ENCODE measurements at regions not wholly inside any gene's neighbourhood (a gene's known extent, or its start where the extent isn't known, plus 50 kb on each side); places are given as distances from the start of the nearest gene placed in this dataset.

GRCh38 chr18:22594155-22594690 lies 176.5 kb upstream of the CTAGE1 start:
- TF ChIP-seq CTCF (conservative IDR thresholded peaks at IDR 0.05; ENCODE audit: low read length): no peak
- no peak for TF ChIP-seq EZH2phosphoT487 (IDR thresholded peaks at IDR 0.05; ENCODE audit: borderline replicate concordance)
